ENCODE measurements at regions not wholly inside any gene's neighbourhood (a gene's known extent, or its start where the extent isn't known, plus 50 kb on each side); places are given as distances from the start of the nearest gene placed in this dataset.

GRCh38 chr6:44712353-44713111 is 325.0 kb downstream of the CDC5L start:
- TF ChIP-seq CTCF (IDR thresholded peaks at IDR 0.05), result no peak

DNA sequence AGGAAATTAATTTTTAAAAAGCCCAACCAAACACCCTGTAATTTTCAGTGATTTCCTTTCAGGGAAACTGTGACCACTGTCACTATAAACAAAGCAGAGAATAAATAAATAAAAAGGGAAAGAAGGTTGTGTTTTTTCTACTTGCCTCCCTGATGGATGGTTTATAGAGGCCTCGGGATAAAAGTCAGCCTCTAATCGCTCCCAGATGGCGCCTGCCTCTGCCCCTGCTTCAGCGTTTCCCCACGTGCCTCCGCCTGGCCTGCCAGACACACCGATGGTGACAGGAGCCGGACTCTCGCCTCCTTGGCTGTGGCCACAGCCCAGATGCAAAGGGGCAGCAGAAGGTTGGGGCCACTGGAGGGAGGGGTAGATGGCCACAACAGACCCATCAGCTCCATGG is 327.7 kb downstream of the CDC5L start:
- TF ChIP-seq CTCF (IDR thresholded peaks at IDR 0.05), result no peak

- no peak for TF ChIP-seq CTCF (IDR thresholded peaks at IDR 0.05)
Observed at GRCh38 chr6:44715925-44716324, 328.4 kb downstream of the CDC5L start.

DNA sequence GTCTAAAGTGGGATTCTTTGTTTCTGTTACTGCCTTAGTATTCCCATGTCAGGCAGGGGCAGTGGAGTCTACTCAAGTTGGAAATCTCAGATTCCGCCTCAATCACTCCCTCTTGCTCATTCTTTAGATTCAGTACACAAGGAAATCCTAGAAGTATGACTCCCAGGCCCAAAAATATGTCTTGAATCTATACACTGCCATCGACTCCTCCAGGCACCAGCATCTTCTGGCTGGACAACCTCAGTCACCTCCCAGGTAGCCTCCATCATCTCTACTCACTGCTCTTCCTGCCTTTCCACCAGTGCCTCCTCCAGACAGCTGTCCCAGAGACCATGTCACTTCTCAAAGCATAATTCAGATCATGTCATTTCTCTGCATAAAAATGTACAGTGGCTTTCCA is 329.9 kb downstream of the CDC5L start:
- TF ChIP-seq CTCF (IDR thresholded peaks at IDR 0.05), result no peak

GRCh38 chr6:44721954-44722578 is 334.6 kb downstream of the CDC5L start:
- TF ChIP-seq CTCF (IDR thresholded peaks at IDR 0.05), result no peak

GRCh38 chr6:44722736-44723135 is 335.2 kb downstream of the CDC5L start:
- TF ChIP-seq CTCF (IDR thresholded peaks at IDR 0.05), result no peak

DNA sequence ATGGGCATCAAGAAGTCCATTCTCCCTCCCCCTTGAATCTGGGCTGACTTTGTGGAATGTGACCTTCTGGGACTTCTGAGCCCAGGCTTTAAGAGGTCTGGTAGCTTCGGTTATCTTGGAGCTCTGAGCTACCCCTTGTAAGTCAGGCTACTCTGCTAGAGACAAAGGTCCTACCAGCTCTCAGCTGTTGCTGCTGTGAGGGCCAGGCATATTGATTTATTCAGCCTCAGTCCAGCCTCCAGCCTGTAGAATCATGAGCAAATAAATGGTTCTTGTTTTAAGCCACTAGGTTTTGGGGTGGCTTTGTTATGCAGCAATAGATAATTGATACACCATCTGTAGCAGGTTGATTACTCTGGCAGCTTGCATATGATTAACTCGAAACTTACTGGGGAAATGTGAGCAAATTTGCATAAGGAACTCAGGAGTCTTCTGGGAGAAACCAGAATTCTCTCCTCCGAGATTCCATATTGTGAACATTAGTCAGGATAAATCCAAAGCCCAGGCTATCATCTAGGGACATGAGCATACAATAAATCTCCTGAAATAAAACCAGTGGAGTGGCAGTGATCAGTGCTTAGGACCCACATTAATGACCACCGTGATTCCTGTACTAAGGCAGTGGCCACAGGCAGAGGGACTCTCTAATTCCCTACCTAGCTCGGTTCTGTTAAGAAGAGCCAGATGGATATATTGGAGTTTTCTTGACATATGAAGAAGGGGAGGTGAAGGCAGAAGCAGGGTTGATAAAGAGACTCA is 336.1 kb downstream of the CDC5L start:
- no peak for TF ChIP-seq CTCF (IDR thresholded peaks at IDR 0.05)

Measured in LNCAP (cell line).